Ascending aorta (tissue), 2 donors: ENCODE measurements at regions not wholly inside any gene's neighbourhood (a gene's known extent, or its start where the extent isn't known, plus 50 kb on each side); places are given as distances from the start of the nearest gene placed in this dataset.

Source experiments
- DNase-seq, 2 donors: peaks; one replicate each; pipeline ENCODE4 v3.0.0-alpha.2; 2019; ENCODE audit warnings: low spot score in 2 of 2
- H3K27ac ChIP-seq, 2 donors: fragments of 200-600 bp; sonication (generic); one replicate each; pipeline ENCODE4 v1.5.1; 2016 to 2017; ENCODE audit warnings: mild to moderate bottlenecking in 1 of 2
- H3K27me3 ChIP-seq: fragments of 200-600 bp; sonication (generic); one replicate; pipeline ENCODE4 v1.5.1; 2017
- H3K36me3 ChIP-seq, 2 donors: fragments of 200-600 bp; sonication (generic); one replicate each; pipeline ENCODE4 v1.5.1; 2016
- H3K4me1 ChIP-seq, 2 donors: fragments of 200-600 bp; sonication (generic); one replicate each; pipeline ENCODE4 v1.5.1; 2016 to 2017; ENCODE audit warnings: mild to moderate bottlenecking in 1 of 2
- H3K4me3 ChIP-seq, 2 donors: fragments of 200-600 bp; sonication (generic); one replicate each; pipeline ENCODE4 v1.5.1; 2016 to 2017; ENCODE audit warnings: mild to moderate bottlenecking in 1 of 2
- H3K9me3 ChIP-seq, 2 donors: fragments of 200-600 bp; sonication (generic); one replicate each; pipeline ENCODE4 v1.5.1; 2016
- intact Hi-C: fragments of 100-400 bp; cut with DNase I; formaldehyde crosslinking; loops from one replicate; pipeline ENCODE4 v1.15.1; 2023
- TF ChIP-seq, protein P1 (sequence below), 3 experiments: fragments of 200-600 bp in 2 of 3; fragments of 450-650 bp in 1 of 3; sonication (generic) in 2 of 3; IDR thresholded peaks; one replicate each; pipeline ENCODE4 v1.5.1; 2016 to 2019; ENCODE audit warnings: antibody characterized with exemption in 3 of 3, mild to moderate bottlenecking in 1 of 3, moderate library complexity in 1 of 3

DNA sequence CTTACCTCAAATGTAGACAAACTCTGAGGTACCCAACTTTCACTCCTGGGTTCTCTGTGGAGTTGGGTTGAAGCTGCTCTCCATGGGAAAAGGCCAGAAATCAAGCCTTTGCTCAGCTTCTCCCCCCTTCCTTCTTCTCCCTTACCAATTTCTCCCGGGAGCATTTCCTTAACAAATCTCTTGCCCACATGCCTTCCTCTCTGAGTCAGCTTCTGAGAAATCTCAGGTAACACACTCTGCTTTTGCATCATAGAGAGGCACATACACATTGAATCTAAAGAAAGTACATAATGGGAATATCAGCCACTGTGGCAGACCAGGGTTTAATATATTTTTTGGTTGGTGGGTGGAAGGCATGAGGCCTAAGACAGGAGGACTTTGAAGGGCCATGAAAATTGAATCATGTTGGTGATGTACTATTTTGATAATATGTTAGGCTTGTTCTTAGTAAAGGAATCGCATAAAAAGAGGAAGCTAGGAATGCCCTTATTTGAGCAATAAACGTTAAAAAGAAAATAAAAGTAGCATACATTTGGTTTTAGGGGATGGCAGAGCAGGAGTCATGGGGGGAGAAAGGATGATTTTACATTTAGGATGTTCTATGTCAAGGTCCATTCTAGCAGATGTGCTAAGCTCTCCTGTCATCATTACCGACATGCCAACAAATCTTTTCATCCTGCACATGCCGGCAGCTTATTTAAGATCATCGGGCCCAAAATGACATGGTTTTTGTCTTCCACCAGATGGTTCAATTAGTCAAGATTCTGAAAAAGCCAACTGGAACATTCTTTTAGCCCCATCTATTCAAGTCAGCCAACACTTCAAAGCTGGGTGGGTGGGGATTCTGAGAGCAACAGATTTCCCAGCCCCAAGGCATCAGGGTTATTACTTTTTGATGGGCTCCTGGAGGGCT, 199.5 kb upstream of the CLINT1 start:
- Histone ChIP-seq H3K27ac (no peak overlapping the region), H3K4me1 (no peaks in the 10 kb centered on the region), H3K4me3 (no peak overlapping the region), H3K36me3 (no peaks in the 10 kb centered on the region), H3K9me3 (no peaks in the 10 kb centered on the region), H3K27me3 (no peaks in the 10 kb centered on the region)
- TF ChIP-seq, protein P1, sequence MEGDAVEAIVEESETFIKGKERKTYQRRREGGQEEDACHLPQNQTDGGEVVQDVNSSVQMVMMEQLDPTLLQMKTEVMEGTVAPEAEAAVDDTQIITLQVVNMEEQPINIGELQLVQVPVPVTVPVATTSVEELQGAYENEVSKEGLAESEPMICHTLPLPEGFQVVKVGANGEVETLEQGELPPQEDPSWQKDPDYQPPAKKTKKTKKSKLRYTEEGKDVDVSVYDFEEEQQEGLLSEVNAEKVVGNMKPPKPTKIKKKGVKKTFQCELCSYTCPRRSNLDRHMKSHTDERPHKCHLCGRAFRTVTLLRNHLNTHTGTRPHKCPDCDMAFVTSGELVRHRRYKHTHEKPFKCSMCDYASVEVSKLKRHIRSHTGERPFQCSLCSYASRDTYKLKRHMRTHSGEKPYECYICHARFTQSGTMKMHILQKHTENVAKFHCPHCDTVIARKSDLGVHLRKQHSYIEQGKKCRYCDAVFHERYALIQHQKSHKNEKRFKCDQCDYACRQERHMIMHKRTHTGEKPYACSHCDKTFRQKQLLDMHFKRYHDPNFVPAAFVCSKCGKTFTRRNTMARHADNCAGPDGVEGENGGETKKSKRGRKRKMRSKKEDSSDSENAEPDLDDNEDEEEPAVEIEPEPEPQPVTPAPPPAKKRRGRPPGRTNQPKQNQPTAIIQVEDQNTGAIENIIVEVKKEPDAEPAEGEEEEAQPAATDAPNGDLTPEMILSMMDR (IDR thresholded peaks at IDR 0.05), result no peak
- DNase-seq, result no peak
- intact Hi-C loops, result no loop called here

DNA sequence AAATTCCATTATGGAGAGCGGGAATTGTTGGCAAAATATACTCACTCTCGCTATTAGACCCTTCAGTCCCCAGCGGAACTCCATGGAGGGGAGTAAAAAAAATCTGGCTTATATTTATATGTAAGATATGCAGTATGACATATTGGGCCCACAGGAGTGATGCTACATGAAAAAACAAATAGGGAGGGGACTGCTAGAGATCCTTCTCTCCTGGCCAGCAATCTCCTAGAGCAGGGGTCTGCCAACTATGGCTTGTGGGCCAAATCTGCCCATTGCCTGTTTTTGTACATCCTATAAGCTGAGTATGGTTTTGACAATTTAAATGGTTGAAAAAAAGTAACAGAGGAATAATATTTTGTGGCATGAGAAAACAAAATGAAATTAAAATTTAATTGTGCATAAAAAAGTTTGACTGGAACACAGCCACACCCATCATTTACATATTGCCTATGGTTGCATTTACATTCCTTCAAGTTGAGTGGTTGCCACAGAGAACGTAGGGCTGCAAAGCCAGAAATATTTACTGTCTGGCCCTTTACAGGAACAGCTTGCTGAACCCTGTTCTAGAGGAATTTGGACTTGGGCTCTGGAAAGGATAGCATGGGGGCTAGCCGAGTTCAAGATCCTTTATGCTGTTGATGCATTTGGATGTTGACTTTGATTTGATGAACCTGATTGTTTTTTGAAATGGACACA, 197.3 kb upstream of the CLINT1 start:
- Histone ChIP-seq H3K4me1 (no peaks in the 10 kb centered on the region), H3K9me3 (no peaks in the 10 kb centered on the region), H3K36me3 (no peaks in the 10 kb centered on the region), H3K27ac (no peak overlapping the region), H3K4me3 (no peak overlapping the region), H3K27me3 (no peaks in the 10 kb centered on the region)
- TF ChIP-seq, protein P1 (IDR thresholded peaks at IDR 0.05), result no peak
- no peak for DNase-seq
- intact Hi-C loops, result no loop called here

DNA sequence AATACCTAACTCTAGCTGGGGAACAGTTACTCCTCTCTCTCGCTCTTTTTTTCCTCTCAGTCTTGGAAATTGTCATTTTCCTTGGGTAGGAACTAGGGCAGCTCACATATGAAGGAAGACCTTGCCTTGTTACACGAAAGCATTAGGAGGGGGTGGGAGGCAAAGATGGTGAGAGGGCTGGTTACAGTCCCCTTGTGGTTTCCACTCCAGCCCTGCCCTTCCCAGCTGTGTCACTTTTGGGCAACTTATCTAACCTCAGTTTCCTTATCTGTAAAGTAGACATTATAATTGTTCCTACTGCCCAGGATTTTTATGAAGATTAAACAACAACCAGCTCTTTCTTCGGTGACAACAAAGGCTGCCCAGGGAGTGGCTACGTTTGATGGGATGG, 196.2 kb upstream of the CLINT1 start:
- Histone ChIP-seq H3K27me3 (no peaks in the 10 kb centered on the region), H3K27ac (no peak overlapping the region), H3K4me1 (no peaks in the 10 kb centered on the region), H3K9me3 (no peaks in the 10 kb centered on the region), H3K36me3 (no peaks in the 10 kb centered on the region), H3K4me3 (no peak overlapping the region)
- no peak for DNase-seq
- TF ChIP-seq, protein P1 (IDR thresholded peaks at IDR 0.05), result no peak
- intact Hi-C loops, result no loop called here

DNA sequence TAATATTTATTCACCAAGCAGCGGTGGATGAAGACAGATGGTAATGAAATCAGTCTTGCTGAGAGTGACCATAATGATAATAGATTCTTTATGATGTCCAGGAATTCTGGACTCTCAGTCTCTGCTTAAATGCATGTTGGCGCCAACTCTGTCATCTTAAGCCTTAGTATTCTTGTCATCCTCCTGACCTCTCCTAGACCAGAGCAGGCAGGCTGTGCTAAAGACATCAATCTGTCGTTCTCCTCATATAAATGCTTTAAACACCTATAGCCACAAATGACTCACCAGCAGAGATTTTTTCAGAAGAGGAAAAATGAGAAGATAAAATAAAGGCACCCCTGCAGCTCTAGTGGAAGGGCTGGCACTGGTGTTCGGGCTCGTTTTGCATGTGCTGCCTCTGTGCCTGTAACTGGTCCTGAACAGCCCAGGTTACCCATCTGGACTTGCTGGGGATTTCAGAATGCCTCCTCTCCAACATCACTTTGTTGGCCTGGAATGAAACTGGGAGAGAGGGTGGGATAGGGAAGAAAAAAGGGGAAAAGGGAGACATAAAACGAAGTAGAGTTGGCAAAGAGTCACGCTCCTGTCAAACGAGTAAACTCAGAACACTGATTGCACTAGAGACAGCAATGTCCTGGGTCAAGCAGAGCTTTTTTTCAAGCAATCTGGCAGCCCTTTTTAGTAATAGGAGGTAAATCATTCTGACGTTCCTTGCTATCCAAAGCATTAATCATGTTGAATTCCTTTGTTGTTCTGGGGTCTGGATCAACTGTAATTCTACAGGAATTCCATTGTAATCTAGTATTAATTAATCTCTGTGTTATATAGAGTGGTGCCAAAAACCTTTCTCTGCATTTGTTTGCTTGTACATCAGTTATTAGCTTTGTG, 195.5 kb upstream of the CLINT1 start:
- no peaks in the 10 kb centered on the region for H3K4me1 ChIP-seq
- TF ChIP-seq, protein P1 (IDR thresholded peaks at IDR 0.05), result no peak
- H3K27me3 ChIP-seq, result no peaks in the 10 kb centered on the region
- no peak for DNase-seq
- no peak overlapping the region for H3K27ac ChIP-seq
- H3K4me3 ChIP-seq, result no peak overlapping the region
- no peaks in the 10 kb centered on the region for H3K9me3 ChIP-seq
- intact Hi-C loops, result no loop called here
- H3K36me3 ChIP-seq, result no peaks in the 10 kb centered on the region

DNA sequence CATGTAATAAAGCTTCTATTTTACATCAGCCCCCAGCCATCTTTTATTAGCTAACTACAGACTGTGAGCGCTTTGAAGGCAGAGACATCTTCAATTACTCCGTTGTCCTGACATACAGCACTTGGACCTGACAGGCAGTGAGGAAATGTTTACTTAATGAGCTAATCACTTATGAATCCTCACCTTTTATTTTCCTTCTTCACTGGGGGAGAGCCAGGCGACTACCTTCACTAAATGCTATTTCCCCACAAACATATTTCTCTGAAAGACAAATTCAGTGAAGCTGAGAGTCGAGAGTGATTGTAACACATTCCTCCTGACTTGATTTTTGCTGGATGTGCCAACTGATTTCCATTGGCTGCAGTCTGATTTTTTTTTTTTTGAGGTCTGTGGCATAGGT, 192.1 kb upstream of the CLINT1 start:
- DNase-seq, result no peak
- H3K9me3 ChIP-seq, result no peaks in the 10 kb centered on the region
- no peaks in the 10 kb centered on the region for H3K4me1 ChIP-seq
- H3K27ac ChIP-seq, result no peak overlapping the region
- no peaks in the 10 kb centered on the region for H3K36me3 ChIP-seq
- no peak overlapping the region for H3K4me3 ChIP-seq
- intact Hi-C loops, result no loop called here
- H3K27me3 ChIP-seq, result no peaks in the 10 kb centered on the region
- TF ChIP-seq, protein P1 (IDR thresholded peaks at IDR 0.05), result no peak
